NCI-H345 treated with DMSO at 0.1 percent for 48 hours (cell line): ENCODE measurements at regions not wholly inside any gene's neighbourhood (a gene's known extent, or its start where the extent isn't known, plus 50 kb on each side); places are given as distances from the start of the nearest gene placed in this dataset.

ENCODE experiments used
- DNase-seq: peaks from one replicate; lab custom pipeline; 2025; ENCODE audit not compliant: unreplicated experiment; lab: John Stamatoyannopoulos, UW

GRCh38 chr4:24070117-24070516, 180.3 kb upstream of the PPARGC1A start:
- DNase-seq = no peak

DNA sequence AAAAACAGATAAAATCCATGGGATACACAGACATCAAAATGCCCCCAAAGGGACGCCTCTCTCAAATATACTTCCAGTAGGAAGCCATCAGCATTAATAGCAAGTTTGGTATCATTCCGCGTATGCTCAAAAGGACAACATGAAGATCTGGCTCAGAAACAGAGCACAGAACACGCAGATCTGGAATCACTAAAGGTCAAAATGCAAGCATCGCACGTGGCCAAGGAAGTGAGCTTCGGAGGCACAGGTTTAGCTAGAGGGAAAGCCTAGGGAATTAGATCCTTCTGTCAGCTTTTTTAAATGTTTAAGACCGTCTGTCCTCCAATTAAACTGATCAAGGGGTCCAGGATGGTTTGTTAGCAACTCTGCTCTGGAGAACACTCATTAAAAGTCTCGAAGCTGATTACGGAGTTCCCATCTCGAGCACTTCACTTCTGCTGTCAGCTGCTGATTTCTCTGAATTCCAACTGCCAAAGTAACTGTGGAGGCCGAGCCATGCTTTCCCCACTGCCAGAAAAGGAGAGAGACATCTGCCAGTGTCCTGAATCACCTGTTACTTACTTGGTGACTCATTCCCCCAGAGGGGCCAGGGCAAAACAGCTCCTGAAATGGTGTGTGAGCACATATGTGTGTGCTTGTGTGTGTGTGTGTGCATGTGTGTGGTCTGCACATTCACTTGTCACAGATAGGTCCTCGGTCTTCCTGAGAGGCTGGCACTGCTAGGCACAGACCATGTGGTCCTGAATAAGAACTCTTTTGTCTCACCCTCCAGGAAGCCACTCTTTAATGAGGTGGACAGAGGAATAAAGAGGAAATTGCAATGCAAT, 177.7 kb upstream of the PPARGC1A start:
- no peak for DNase-seq

GRCh38 chr4:24065974-24066373, 176.1 kb upstream of the PPARGC1A start:
- no peak for DNase-seq

- DNase-seq = peak; percentile 67
Observed at GRCh38 chr4:24063731-24064130, 173.9 kb upstream of the PPARGC1A start.

DNA sequence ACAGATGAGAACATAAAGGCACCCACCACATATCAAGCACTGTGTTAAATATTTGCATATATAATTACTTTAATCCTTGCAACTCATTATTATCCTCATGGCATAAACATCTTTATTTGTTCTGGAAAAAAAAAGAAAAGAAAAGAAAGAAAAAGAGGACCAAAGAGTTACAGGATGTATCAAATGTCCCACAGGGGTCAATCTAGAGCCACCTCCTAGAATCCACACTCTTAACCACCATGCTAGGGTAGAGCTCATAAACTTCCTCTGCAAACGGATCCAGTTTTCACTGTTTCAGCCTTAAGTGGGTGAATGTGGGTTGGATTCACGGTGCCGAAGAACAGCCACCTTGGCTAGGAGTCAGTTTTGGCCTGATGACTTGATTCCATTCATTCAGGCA, 171.1 kb upstream of the PPARGC1A start:
- no peak for DNase-seq

DNA sequence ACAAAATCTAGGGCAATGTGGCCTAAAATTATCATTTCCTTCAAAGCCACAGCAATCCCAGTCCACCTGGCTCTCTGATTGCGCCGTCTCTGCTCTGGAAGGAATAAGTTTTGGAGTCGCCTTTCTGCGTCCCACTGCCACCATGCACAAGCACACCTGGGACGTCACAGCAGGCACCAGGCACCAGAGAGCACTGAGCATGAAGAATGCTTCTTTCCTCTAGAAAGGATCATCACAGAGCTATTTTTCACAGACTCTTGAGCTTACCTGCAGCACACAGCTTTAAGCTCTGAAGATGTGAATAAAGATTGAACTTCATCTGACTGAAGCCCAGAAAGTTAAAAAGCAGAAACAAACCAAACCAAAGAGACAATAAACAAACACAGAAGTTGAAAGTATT, 170.0 kb upstream of the PPARGC1A start:
- no peak for DNase-seq

DNA sequence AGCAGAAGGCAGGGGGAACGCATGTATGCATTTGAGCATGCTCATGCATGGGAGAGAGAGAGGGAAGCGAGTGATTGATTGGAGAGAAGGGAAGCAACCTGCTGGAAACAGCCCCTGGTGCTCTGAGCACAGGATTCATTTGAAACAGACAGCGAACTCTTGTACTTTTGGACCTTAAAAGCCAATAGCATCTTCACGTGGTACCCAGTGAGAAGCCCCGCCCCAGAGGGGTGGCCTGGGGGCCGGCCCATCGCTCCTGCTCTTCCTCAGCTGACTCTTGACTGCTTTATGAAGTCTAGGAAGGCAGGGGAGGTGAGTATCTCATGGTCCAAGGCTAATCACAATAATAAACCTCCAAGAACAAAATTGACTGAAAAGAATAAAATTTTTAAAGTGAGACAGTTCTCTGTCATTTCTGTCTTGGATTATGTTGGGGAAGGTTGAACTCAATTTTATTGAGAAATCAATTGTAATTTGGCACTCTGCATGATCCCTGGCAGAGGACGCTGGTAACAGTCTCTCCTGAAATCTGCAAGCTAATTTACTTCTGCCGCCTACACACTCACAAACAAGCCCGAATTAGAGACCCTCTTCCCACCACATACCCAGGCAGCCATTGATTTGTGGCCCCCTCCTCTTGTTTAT, 168.2 kb upstream of the PPARGC1A start:
- no peak for DNase-seq

DNA sequence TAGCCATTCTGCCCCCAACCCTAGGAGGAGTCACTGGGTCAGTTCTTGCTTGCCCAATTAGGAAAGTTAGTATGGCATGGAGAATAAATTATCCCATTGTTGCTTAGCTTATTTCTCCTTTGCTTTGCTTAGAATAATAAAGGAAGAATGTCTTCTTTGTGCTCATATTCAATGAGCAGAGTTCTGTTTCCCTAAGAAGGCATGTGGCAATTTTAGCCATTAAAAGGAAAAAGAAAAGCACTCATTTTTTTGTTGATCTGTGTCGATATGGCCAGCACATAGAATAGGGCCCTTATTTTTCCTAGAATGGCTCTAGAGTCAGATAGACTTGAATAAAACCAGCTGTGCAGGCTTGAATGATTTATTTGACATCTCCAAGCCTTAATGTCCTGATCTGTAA, 166.4 kb upstream of the PPARGC1A start:
- DNase-seq = no peak

DNA sequence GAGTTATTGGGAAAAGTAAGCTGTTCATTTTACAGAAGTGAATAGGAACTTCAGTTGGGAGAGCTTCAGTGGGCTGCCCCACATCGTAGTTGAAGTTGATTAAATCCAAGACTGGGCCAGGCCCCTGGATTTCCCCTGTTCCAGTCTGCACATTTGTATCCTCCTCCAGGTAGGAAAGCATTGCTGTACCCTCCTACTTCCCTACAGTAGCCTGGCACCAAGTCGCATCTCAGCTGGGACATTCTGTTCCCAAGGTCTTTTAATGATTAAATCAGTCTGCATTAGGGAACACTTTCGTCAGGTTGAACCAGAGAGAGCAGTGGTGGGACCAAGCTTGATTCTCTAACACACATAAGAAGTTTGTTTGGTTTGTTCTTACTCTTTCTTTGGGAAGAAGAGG, 165.8 kb upstream of the PPARGC1A start:
- DNase-seq = no peak

GRCh38 chr4:24054910-24055309, 165.1 kb upstream of the PPARGC1A start:
- DNase-seq = no peak

GRCh38 chr4:24053934-24054333, 164.1 kb upstream of the PPARGC1A start:
- no peak for DNase-seq

- no peak for DNase-seq
Observed at GRCh38 chr4:24044610-24045589, 155.1 kb upstream of the PPARGC1A start.

DNA sequence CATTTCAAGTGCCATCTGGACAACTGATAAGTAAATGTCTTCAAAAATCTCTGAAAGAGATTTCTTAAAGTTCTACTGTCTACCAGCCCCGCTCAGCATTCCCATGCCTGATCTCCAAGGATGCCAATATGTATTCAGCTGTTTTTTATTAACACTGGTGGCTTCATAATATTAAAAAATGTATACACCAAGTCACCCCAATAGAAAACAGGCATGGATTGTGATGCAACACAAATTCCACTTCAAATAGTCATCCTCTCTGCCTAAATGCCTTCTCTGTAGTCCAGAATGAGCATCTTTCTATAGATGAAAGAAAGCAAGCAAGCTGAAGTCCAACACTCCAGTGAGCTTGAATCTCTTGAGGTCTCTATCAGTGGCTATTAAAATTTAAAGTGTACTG, 152.2 kb upstream of the PPARGC1A start:
- DNase-seq = no peak

GRCh38 chr4:24040811-24041210, 151.0 kb upstream of the PPARGC1A start:
- no peak for DNase-seq

GRCh38 chr4:24033626-24034025, 143.8 kb upstream of the PPARGC1A start:
- DNase-seq = no peak

DNA sequence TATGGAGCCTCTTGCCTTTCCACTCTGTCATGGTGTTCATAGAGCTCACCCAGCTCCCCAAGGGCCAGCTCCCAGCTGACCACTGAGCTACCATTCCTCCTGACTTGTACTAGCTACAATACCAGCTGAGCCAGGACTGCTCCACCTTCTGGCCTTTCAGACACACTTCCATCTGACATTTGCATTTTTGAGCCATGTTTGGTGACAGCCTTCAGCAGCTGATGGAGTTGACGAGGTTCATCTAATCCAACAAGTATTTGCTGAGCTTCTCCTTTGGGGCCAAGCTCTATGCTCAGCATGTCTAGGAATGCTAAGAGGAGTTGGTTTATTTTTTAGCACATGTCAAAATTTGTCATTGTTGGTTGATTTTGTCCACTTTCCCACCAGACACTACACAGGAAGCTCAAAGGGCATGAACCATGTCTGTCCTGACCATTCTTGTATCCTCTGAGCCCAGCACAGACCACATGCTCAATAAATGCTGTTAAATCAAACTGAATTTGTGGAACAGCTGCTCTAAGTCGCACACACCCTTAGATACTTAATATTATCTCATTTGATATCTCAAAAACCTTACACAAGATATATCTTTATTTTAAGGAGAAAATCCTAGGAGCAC, 142.6 kb upstream of the PPARGC1A start:
- DNase-seq = no peak

DNA sequence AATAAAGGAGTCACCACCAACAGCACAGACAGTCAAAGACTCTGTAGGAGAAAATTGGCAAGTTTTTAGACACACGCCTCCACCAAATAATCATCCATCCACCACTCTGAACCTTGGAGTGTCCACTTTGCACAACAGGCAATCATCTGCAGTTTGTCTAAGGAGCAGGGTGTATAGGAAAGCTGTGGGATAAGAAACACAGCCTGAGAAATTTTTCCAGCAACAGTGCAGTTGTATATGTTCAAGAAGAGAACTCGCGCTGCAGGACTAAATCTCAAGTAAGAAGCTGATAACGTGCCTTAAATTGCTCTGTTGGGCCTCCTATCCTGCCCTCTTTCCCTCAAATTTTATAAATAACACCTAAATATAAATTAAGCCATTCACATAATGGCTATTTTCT, 136.7 kb upstream of the PPARGC1A start:
- DNase-seq = no peak

GRCh38 chr4:24024605-24025004, 134.8 kb upstream of the PPARGC1A start:
- DNase-seq = no peak

DNA sequence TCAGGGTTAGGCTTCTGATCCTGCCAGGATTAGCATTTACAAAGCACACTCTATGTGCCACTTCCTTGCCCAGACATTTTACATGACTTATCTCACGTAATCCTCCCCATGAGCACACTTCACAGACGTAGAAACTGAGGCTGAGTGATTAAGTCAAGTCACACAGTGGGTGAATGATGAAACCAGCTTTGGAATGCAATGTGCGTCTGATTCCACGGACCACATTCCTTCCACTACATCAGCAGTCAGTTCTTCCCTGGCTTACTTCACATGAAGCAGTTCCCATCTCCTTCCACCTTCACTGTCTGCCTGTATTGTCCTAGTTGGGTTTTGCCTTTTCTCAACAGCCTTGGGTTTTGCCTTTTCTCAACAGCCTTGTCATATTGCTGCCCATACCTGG, 134.3 kb upstream of the PPARGC1A start:
- no peak for DNase-seq

DNA sequence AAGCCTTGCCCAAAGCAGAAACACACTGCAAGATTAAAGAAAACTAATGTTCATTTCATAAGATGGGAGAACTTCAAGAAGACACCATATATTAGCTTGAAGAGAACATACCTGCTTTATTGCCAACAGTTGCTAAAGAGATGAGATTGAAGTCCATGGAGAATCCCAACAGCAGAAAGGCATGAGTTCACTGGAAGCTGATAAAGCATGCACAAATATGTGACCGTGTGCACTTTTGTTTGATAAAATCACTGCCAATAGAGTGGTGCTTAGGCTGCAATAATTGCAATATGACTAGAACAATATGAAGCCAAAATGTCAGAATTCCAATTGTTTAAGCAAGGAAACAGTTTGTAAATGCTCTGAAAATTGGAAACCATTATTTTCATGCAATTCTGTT, 125.9 kb upstream of the PPARGC1A start:
- DNase-seq = no peak
